NCI-H187 treated with DMSO at 0.1 percent for 48 hours (cell line): ENCODE measurements at regions not wholly inside any gene's neighbourhood (a gene's known extent, or its start where the extent isn't known, plus 50 kb on each side); places are given as distances from the start of the nearest gene placed in this dataset.

ENCODE experiments used
- DNase-seq: peaks from one replicate; lab custom pipeline; 2025; lab: John Stamatoyannopoulos, UW

- no peak for DNase-seq
Measured at GRCh38 chr10:88082806-88083596, 219.6 kb downstream of the PTEN start.

- no peak for DNase-seq
Measured at GRCh38 chr10:88083597-88083989, 220.2 kb downstream of the PTEN start.

DNA sequence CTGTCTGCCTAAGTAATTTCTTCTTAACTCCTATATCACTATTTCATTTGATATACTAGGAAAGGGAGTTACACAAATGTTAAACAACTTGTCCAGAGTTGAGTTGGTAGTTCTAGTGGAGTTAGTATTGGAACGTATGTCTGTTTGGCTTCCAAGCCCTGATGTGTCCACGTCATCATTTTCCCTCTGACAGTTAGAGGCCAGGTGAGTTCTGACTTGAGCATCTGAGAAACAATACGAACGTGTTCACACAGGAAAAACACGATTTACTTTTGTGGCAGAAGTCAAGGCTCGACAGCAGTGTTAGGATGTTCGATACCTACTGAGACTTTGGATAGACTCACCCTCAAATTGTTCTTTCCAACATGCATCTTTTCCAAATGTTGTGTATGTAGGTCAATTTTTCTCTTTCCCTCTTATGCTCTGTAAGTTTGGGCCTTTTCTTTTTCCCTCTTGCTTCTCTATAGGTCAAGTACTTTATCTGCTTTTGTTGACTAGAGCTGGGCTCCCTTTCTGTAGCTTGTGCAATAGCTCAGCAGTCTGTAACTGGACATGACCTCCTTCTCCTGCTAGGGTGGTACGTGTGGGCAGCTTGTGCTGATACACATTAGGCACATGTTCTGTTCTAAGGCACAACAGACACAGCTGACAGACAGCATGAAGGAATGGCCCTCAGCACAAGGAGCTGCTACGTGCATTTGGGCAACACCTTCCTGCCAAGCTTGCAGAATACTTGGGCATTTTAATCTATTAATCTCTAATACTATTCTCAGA is 222.9 kb downstream of the PTEN start:
- no peak for DNase-seq

GRCh38 chr10:88088441-88089340 is 225.3 kb downstream of the PTEN start:
- DNase-seq, result no peak

DNA sequence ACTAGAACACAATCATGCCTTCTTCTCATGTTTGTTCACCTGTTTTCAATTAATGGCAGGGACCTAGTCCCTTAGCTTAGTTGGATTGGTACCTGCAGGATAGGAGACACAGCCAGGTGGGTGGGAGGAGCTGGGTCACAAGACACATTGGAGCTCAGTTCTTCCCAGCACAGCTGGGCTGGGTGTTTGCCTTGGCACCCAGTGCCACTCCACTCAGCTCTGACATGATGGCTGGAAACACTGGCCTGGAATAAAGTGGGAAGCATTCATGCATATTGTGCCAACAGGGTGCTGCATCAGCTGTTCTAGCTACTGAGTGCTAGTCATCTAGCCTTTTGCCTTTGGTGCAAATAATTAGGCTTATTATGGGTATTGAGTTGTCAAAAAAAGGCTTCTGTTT is 226.1 kb downstream of the PTEN start:
- DNase-seq, result no peak

DNA sequence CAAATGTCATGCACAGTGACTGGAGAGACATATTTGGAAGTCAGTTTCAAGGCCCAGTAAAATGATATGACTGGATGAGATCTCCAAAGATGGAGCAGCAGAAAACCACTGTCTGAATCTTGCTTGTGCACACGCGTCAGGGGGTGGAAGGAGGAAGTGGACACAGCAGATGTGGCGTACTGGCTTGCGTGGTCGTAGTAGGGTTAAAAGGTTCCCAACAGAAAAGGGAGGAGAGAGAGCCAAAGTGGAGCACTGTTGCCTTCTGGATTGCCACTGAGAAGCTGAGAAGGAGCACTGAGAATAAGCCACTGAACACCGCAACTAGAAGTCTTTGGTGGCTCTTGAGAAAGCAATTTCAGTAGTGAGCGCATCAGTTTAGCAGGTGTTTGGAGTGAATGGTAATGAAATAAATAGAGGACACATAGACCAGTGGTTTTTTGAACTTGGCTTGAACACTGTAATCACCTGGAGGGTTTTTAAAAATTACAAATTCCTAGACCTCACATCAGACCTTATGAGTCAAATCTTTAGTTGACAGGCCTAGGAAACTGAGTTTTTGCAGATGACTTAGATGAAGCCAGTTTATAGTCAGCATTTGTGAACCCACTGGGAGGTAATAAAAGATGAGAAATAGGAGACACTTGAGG is 227.3 kb downstream of the PTEN start:
- no peak for DNase-seq

DNA sequence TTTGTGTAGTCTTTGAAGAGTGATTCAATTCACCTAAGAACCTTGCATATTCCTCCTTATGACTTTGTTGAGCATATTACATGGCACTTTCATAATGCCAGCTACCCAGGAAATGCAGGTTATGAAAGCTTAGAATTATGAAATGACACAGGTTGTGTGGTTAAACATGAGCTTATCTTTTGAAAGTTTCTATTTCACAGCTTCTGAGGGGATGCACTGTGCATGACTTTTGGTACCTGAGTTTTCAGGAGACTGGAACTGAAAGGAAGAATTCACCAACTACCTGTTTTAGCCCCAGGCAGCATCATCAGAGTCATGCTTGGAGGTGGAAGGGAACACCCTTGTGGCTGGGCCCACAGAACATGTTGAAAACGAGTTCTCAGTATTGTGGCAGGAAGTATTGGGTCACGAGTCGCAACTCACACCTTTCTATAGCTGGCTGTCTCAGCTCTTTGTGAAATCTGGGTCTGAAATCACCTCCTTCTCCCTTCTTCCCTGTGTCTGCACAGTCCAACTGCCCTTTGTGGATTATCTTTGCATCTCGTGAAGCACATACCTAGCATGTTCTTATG is 228.2 kb downstream of the PTEN start:
- DNase-seq, result no peak

- no peak for DNase-seq
Measured at GRCh38 chr10:88092265-88092664, 228.8 kb downstream of the PTEN start.

DNA sequence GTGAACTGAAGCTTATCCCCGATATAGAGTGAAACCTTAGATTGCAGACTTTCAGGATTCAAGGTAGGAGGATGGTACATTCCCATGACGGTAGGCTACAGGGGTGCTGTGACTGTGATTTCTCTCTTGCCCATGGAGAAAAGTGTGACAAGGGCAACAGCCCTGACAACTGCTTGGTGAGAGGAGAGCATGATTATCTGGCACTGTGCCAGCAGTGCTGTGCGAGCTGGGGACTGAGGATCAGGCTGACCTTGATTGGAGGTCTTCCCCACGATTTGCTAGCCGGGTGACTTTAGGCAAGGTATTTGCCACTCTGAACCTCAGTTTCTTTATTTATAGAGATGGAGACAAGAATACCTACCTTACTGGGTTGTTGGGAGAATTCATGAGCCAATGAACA is 229.5 kb downstream of the PTEN start:
- DNase-seq, result no peak

GRCh38 chr10:88094795-88095194 is 231.4 kb downstream of the PTEN start:
- no peak for DNase-seq

- DNase-seq, result no peak
Measured at GRCh38 chr10:88095223-88095721, 231.8 kb downstream of the PTEN start.

DNA sequence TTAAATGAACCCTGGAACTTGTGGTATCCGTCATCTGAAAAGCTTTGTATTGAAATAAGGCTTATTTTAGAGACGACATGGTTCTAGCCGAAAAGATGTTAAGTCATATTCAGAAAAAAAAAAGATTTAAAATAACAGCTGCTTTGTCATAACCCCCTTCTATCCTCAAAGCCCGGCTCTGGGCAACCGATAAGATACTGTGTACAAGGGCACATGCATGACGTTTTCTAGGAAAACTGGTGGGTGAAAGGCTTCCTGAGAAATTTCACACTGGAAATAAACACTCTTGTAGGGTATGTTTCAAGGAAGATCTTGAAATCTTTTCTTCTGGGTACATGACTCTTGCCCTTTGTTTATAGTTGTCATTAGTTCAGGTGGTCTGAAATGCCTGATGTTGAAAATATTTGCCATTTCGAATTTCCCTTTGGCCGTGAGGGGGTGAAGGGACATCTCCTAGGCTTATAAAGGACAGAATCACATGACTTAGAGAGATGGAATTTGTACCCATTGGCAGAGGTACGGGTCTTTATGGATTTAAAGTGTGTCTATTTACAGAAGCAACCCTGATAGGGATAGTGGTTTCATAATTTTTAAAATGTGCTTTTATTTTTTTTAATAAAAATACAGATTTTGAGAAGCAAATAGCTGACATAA is 232.5 kb downstream of the PTEN start:
- DNase-seq, result no peak

GRCh38 chr10:88097092-88097516 is 233.7 kb downstream of the PTEN start:
- no peak for DNase-seq

DNA sequence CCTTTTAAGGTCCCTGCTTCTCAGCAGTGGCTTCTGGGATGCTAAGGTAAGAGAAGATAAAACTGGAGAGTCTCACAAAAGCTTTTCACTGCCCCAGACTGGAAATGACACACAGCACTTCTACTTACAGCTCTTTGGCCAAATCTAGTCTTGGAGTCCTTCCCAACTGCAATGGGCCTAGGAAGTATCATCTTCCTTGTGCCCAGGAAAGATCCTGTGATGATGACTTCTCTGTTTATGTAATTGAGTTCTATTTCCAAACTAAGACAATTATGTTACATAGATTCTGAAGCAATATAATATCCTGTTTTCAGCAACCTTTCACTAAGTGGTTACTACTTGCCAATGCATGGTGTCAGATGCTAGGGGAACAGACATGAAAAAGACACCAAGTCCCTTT is 234.1 kb downstream of the PTEN start:
- no peak for DNase-seq

GRCh38 chr10:88100281-88100680 is 236.9 kb downstream of the PTEN start:
- DNase-seq, result no peak

GRCh38 chr10:88101666-88102065 is 238.2 kb downstream of the PTEN start:
- DNase-seq, result no peak

- DNase-seq, result no peak
Measured at GRCh38 chr10:88103576-88103975, 240.2 kb downstream of the PTEN start.

DNA sequence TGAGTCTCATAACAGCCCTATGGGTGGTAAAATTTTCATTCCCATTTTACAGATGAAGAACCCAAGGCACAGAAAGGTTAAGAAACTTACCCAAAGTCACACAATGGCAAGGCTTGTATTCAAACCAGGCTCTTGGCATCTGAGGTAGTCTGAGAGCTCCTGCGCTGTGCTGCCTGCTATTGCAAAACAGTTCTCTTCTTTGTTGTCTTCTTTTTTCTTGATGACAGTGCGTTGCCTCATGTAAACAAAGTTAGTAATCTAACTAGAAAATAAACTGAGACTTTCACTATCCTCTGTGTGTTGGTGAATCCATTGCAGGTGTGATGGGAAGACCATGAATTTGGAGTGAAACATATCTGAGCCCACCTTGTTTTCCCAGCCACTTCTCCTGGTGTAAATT is 240.8 kb downstream of the PTEN start:
- no peak for DNase-seq

GRCh38 chr10:88106366-88106765 is 242.9 kb downstream of the PTEN start:
- DNase-seq, result no peak

DNA sequence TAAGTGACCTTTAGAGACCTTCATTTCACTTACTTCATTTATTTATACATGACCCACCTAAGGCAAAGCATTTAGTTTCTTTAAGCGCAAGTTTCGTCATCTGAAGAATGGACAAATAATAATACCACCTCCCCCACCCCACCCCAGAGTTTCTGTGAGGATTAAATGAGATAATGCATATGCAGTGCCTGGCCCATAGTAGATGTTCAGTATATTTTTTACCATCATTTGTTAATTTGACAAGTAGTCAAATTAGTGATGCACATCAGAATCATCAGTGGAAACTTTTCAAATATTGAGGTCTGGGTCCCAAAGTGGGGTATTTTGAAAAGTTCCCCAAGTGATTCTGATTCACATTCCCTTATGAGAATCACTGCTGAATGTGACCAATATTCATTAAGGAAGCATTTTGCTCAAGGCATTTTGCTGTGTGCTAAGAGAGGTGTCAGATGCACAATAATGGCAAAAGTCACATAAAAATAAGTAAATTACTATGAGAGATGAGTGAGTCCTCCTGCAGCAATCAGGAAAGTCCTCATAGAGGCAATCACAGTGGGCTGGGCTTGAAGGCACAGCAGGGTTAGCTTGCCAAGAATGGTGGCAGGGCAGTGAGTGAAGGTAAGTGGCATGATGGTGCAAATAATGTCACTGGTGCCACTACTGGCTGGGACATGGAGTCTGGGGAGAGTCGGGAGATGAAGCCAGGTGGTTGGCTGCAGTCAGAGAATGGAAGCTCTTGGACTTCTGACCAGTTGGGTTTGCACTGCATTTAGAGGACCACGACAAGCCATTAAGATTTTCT is 244.1 kb downstream of the PTEN start:
- no peak for DNase-seq
